Common myeloid progenitor, CD34-positive (primary cell): ENCODE measurements at regions not wholly inside any gene's neighbourhood (a gene's known extent, or its start where the extent isn't known, plus 50 kb on each side); places are given as distances from the start of the nearest gene placed in this dataset.

Experiments used
- CTCF ChIA-PET: fragments of 350-600 bp; sonication (Branson Sonifier 250); formaldehyde crosslinking; loops from one replicate; lab custom pipeline; 2021; ENCODE audit warnings: antibody characterized with exemption; lab: Charles Lee
- POLR2A ChIA-PET: fragments of 350-600 bp; sonication (Branson Sonifier 250); formaldehyde crosslinking; loops from one replicate; lab custom pipeline; 2021; ENCODE audit warnings: antibody characterized with exemption; lab: Charles Lee
- DNase-seq, 3 donors: peaks; one replicate each; pipeline versions ENCODE4 v3.0.0 to v3.0.0-alpha.2; 2013
- H3K27ac ChIP-seq, 2 experiments: 1 replicate in 1 of 2; 2 replicates in 1 of 2; pipeline ENCODE4 v1.7.0; 2013; ENCODE audit warnings: inconsistent platforms in 2 of 2, low read length in 2 of 2, mild to moderate bottlenecking in 2 of 2, low read depth in 1 of 2, moderate library complexity in 1 of 2; ENCODE audit not compliant: severe bottlenecking in 2 of 2, insufficient read depth in 1 of 2, poor library complexity in 1 of 2
- H3K27me3 ChIP-seq, 5 experiments: replicated peaks in 2 of 5; 1 replicate in 3 of 5; 2 replicates in 2 of 5; pipeline versions ENCODE4 v1.6.1 to v1.7.0; 2013; ENCODE audit warnings: low read length in 4 of 5, mild to moderate bottlenecking in 2 of 5, moderate library complexity in 2 of 5, inconsistent platforms in 1 of 5; ENCODE audit not compliant: insufficient read depth in 5 of 5, control insufficient read depth in 4 of 5
- H3K36me3 ChIP-seq, 4 experiments: 1 replicate in 2 of 4; 2 replicates in 2 of 4; pipeline versions ENCODE4 v1.6.1 to v1.7.0; 2013; ENCODE audit warnings: low read length in 3 of 4, control low read depth in 1 of 4, mild to moderate bottlenecking in 1 of 4; ENCODE audit not compliant: control insufficient read depth in 4 of 4, insufficient read depth in 4 of 4
- H3K4me1 ChIP-seq, 4 experiments: 1 replicate in 3 of 4; 2 replicates in 1 of 4; pipeline versions ENCODE4 v1.6.1 to v1.7.1; 2013; ENCODE audit warnings: low read length in 3 of 4, mild to moderate bottlenecking in 3 of 4, control low read depth in 1 of 4, inconsistent platforms in 1 of 4, moderate library complexity in 1 of 4; ENCODE audit not compliant: control insufficient read depth in 4 of 4, insufficient read depth in 4 of 4; ENCODE audit errors: control extremely low read depth in 1 of 4
- H3K4me3 ChIP-seq, 7 experiments: 1 replicate in 4 of 7; 2 replicates in 3 of 7; pipeline versions ENCODE4 v1.5.1 to v1.7.0; 2013; ENCODE audit warnings: mild to moderate bottlenecking in 7 of 7, low read length in 6 of 7, moderate library complexity in 6 of 7, inconsistent platforms in 2 of 7, low read depth in 2 of 7, control low read depth in 1 of 7; ENCODE audit not compliant: insufficient read depth in 4 of 7, control insufficient read depth in 1 of 7; ENCODE audit errors: extremely low read depth in 1 of 7
- H3K9me3 ChIP-seq, 5 experiments: 1 replicate in 4 of 5; 2 replicates in 1 of 5; pipeline versions ENCODE4 v1.6.1 to v1.7.1; 2013; ENCODE audit warnings: low read length in 4 of 5, mild to moderate bottlenecking in 2 of 5, inconsistent platforms in 1 of 5, low read depth in 1 of 5, moderate library complexity in 1 of 5; ENCODE audit not compliant: control insufficient read depth in 4 of 5, insufficient read depth in 2 of 5; ENCODE audit errors: control extremely low read depth in 1 of 5
- WGBS: methylation state at CpG from one replicate; pipeline ENCODE4 v1.1.5; 2013; ENCODE audit not compliant: insufficient coverage; 5-methylcytosine and 5-hydroxymethylcytosine counted together

- ChIA-PET POLR2A (no interaction called here), CTCF (no interaction called here)
- no peak for DNase-seq
- Histone ChIP-seq H3K36me3 (no peaks in the 10 kb centered on the region), H3K27me3 (peaks cover 0 to 15% (median 6%) of the 10 kb centered on the region in 5 experiments), H3K4me3 (no peak overlapping the region), H3K27ac (no peak overlapping the region), H3K4me1 (no peaks in the 10 kb centered on the region), H3K9me3 (peaks cover 0 to 17% (median 9%) of the 10 kb centered on the region in 5 experiments)
- WGBS = 95% methylated on average over 6 of the region's 9 CpGs
Measured at GRCh38 chr20:48394415-48395081, 433.3 kb downstream of the PREX1 start.

GRCh38 chr20:48393737-48394314, 434.0 kb downstream of the PREX1 start:
- DNase-seq = no peak
- H3K27me3 ChIP-seq = peaks cover 0 to 15% (median 6%) of the 10 kb centered on the region in 5 experiments
- POLR2A ChIA-PET = no interaction called here
- 87% methylated on average over 10 of the region's 12 CpGs for WGBS
- no peak overlapping the region for H3K4me3 ChIP-seq
- CTCF ChIA-PET = no interaction called here
- H3K27ac ChIP-seq = no peak overlapping the region
- no peaks in the 10 kb centered on the region for H3K4me1 ChIP-seq
- H3K9me3 ChIP-seq = peaks cover 0 to 17% (median 9%) of the 10 kb centered on the region in 5 experiments
- H3K36me3 ChIP-seq = no peaks in the 10 kb centered on the region

- no peak for DNase-seq
- whole genome bisulfite sequencing = 95% methylated on average over 3 of the region's 8 CpGs
- Histone ChIP-seq H3K36me3 (no peaks in the 10 kb centered on the region), H3K27me3 (peaks cover 0 to 15% (median 6%) of the 10 kb centered on the region in 5 experiments), H3K4me1 (no peaks in the 10 kb centered on the region), H3K27ac (no peak overlapping the region), H3K4me3 (no peak overlapping the region), H3K9me3 (peaks cover 0 to 17% (median 9%) of the 10 kb centered on the region in 5 experiments)
- ChIA-PET POLR2A (no interaction called here), CTCF (no interaction called here)
Measured at GRCh38 chr20:48393311-48393685, 434.5 kb downstream of the PREX1 start.

- WGBS = 93% methylated on average over 12 of the region's 13 CpGs
- H3K4me3 ChIP-seq = no peak overlapping the region
- no peaks in the 10 kb centered on the region for H3K36me3 ChIP-seq
- ChIA-PET POLR2A (no interaction called here), CTCF (no interaction called here)
- DNase-seq = no peak
- H3K27ac ChIP-seq = no peak overlapping the region
- peaks cover 0 to 12% (median 6%) of the 10 kb centered on the region in 5 experiments for H3K27me3 ChIP-seq
- H3K4me1 ChIP-seq = no peaks in the 10 kb centered on the region
- peaks cover 0 to 17% (median 9%) of the 10 kb centered on the region in 5 experiments for H3K9me3 ChIP-seq
Measured at GRCh38 chr20:48392407-48393310, 435.1 kb downstream of the PREX1 start.

- no peak overlapping the region for H3K4me3 ChIP-seq
- no peaks in the 10 kb centered on the region for H3K36me3 ChIP-seq
- no peak overlapping the region for H3K27ac ChIP-seq
- H3K9me3 ChIP-seq = peaks cover 0 to 17% (median 9%) of the 10 kb centered on the region in 5 experiments
- ChIA-PET CTCF (no interaction called here), POLR2A (no interaction called here)
- H3K4me1 ChIP-seq = no peaks in the 10 kb centered on the region
- H3K27me3 ChIP-seq = peaks cover 0 to 11% (median 0%) of the 10 kb centered on the region in 5 experiments
- DNase-seq = no peak
Measured at GRCh38 chr20:48390981-48391380, 436.8 kb downstream of the PREX1 start.

GRCh38 chr20:48387675-48388074, 440.1 kb downstream of the PREX1 start:
- ChIA-PET POLR2A (no interaction called here), CTCF (interaction anchor here (0.6 kb wide), 1 partner anchor 12 kb away, joined by 3 read pairs; no protein-coding TSS in a partner anchor)
- H3K27me3 ChIP-seq = peaks cover 0 to 9% (median 0%) of the 10 kb centered on the region in 5 experiments
- WGBS = 100% methylated on average over 2 of the region's 5 CpGs
- H3K36me3 ChIP-seq = no peaks in the 10 kb centered on the region
- H3K4me3 ChIP-seq = no peak overlapping the region
- no peaks in the 10 kb centered on the region for H3K4me1 ChIP-seq
- no peak for DNase-seq
- H3K9me3 ChIP-seq = peaks cover 0 to 11% (median 8%) of the 10 kb centered on the region in 5 experiments
- no peak overlapping the region for H3K27ac ChIP-seq
